HFF-Myc (cell line): ENCODE measurements at regions not wholly inside any gene's neighbourhood (a gene's known extent, or its start where the extent isn't known, plus 50 kb on each side); places are given as distances from the start of the nearest gene placed in this dataset.

Experiments
- DNase-seq: peaks from one replicate; pipeline ENCODE4 v3.0.0-alpha.2; 2011; ENCODE audit warnings: low read depth; ENCODE audit errors: extremely low read depth
- H3K4me3 ChIP-seq: replicated peaks from 2 replicates; pipeline ENCODE4 v1.5.1; 2011; ENCODE audit warnings: low read depth, mild to moderate bottlenecking, control low read depth, low read length
- CTCF ChIP-seq: IDR thresholded peaks from 2 replicates; pipeline ENCODE4 v1.5.1; 2012; ENCODE audit warnings: mild to moderate bottlenecking, low read depth, low read length, control low read depth; ENCODE audit errors: missing control alignments

DNA sequence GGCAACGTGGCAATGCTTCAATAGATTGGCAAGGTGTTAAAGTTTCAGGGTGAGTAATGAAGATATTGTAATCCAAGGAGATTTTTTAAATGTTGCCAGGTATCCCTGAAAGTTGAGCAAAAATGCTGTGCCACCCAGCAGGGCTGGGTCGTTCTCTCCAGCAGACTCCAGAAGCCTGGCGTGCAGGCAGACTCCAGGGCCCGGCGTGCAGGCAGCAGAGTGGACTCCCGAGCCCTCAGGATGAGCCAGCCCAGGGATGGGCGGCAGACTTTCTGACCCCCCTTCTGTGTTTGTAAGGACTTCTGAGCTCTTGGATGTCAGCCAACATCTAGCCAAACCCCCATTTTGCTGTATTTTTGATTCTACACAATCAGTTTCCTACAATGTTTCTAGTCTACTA is 289.1 kb downstream of the ZNF516 start:
- H3K4me3 ChIP-seq, result no peak overlapping the region
- no peak for TF ChIP-seq CTCF
- no peak for DNase-seq

DNA sequence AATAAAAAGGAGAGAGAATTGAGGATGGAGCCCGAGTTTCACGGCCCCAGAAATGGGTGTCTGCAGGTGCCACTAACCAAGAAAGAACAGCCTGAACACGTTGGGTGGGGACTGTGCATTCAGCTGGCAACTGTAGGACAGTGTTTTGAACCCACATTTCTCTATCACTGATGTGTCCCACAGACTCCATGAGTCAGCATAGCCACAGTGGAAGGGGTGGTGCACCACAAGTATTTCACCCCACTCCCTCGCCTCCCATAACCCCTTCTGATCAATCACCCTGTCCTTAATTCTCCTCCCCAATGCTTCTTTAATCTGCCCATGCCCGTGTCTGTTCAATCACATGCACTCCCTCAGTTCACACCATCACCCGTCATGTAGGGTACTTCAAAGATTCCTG is 291.5 kb downstream of the ZNF516 start:
- H3K4me3 ChIP-seq, result no peak overlapping the region
- TF ChIP-seq CTCF, result no peak
- no peak for DNase-seq

DNA sequence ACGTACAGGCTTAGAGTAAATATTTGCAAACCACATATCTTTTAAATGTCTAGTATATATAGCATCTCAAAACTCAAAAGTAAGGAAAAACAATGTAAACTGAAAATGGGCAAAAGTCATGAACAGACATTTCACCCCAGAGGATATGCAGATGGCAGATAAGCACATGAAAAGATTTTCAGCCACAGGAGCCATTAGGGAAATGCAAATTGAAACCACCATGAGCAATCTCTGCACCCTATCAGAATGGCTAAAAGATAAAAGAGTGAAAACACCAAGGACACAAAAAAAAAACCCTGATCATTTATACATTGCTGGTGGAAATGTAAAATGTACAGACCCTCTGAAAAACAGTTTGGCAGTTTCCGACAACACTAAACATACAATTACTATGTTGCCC is 292.7 kb downstream of the ZNF516 start:
- DNase-seq, result no peak
- no peak for TF ChIP-seq CTCF
- H3K4me3 ChIP-seq, result no peak overlapping the region

GRCh38 chr18:76195601-76196000 is 299.4 kb downstream of the ZNF516 start:
- H3K4me3 ChIP-seq, result no peak overlapping the region
- no peak for TF ChIP-seq CTCF
- no peak for DNase-seq

DNA sequence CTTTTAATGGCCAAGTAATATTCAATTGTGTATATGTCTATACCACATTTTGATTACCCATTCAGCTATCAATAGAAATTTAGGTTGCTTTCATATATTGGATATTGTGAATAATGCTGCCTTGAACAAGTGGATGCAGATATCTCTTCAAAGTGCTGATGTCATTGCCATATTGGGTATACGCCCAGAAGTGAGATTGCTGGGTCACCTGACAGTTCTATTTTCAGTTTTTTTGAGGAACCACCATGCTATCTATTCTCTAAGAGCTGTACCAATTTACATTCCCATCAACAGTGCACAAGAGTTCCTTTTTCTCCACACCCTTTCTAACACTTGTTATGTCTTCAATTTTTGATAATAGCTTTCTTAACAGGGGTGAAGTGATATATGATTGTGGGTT is 306.9 kb downstream of the ZNF516 start:
- DNase-seq, result no peak
- no peak overlapping the region for H3K4me3 ChIP-seq
- no peak for TF ChIP-seq CTCF

DNA sequence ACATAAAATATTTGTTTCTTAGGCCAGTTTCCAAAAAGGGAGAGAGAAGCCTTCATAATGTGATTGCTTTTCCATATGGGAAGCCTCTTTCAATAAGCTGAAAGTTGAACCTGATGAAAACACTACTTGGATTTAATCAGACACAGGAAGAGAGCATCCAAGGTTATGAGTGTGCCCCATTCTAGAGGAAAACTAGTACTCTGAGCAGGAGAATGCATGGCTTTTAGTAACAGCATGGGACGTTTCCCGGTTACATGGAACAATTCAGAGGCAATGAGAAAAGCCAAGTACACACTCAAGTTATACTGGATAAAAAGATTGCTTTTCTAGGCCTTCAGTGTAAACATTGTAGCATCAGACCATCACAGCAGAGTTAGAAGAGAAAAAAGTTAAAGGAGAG is 315.8 kb downstream of the ZNF516 start:
- no peak for TF ChIP-seq CTCF
- no peak for DNase-seq
- no peak overlapping the region for H3K4me3 ChIP-seq

DNA sequence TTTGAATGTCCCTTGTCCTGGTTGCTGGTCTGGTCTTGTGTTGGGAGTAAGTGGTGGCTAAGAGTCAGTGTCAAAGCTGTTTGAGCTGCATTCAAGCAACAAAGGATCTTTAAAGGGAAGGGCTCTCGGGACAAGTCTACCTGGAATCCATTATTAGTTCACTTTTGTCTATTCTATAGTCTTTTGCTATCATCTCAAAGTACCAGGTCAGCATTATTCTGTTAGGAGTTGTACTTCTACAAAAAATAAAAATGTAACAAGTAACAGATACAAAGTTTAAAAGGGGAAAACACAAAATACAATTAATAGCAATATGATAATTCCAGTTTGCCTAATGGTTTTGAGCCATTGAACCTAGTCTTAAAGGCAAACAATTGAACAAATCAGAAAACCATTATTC is 317.9 kb downstream of the ZNF516 start:
- no peak overlapping the region for H3K4me3 ChIP-seq
- no peak for TF ChIP-seq CTCF
- no peak for DNase-seq
